DOHH2 (cell line): ENCODE measurements at regions not wholly inside any gene's neighbourhood (a gene's known extent, or its start where the extent isn't known, plus 50 kb on each side); places are given as distances from the start of the nearest gene placed in this dataset.

Source experiments
- H3F3A ChIP-seq: fragments of 200-600 bp; sonication (generic), shearing (Covaris generic); 2 replicates; pipeline ENCODE4 v1.6.0; 2016; ENCODE audit warnings: antibody characterized with exemption, mild to moderate bottlenecking; ENCODE audit not compliant: control insufficient read depth, insufficient read depth
- H3K27ac ChIP-seq: fragments of 200-600 bp; sonication (generic); 2 replicates; pipeline ENCODE4 v1.5.1; 2014; ENCODE audit warnings: low read depth, mild to moderate bottlenecking, low read length, moderate library complexity
- H3K27me3 ChIP-seq: fragments of 200-600 bp; sonication (generic); 2 replicates; pipeline ENCODE4 v1.6.1; 2014; ENCODE audit warnings: mild to moderate bottlenecking, low read length, mixed read lengths; ENCODE audit not compliant: control insufficient read depth
- H3K36me3 ChIP-seq: fragments of 200-600 bp; sonication (generic); 2 replicates; pipeline ENCODE4 v1.6.1; 2014; ENCODE audit warnings: mild to moderate bottlenecking, low read length, moderate library complexity, mixed read lengths; ENCODE audit not compliant: control insufficient read depth
- H3K4me1 ChIP-seq: fragments of 200-600 bp; sonication (generic); 2 replicates; pipeline ENCODE4 v1.6.1; 2014; ENCODE audit warnings: mild to moderate bottlenecking, low read length, mixed read lengths; ENCODE audit not compliant: control insufficient read depth
- H3K4me2 ChIP-seq: fragments of 200-600 bp; sonication (generic); 2 replicates; pipeline ENCODE4 v1.6.0; 2014; ENCODE audit warnings: mild to moderate bottlenecking, low read length, moderate library complexity
- H3K4me3 ChIP-seq: fragments of 200-600 bp; sonication (generic); 2 replicates; pipeline ENCODE4 v1.5.1; 2014; ENCODE audit warnings: mild to moderate bottlenecking, low read length, mixed read lengths
- H3K79me2 ChIP-seq: fragments of 200-600 bp; sonication (generic); 2 replicates; pipeline ENCODE4 v1.6.1; 2014; ENCODE audit warnings: mild to moderate bottlenecking, low read length, mixed read lengths; ENCODE audit not compliant: control insufficient read depth
- H3K9me2 ChIP-seq: fragments of 200-600 bp; sonication (generic); replicated peaks from 2 replicates; pipeline ENCODE4 v1.6.1; 2014; ENCODE audit warnings: mild to moderate bottlenecking, low read length, mixed read lengths; ENCODE audit not compliant: control insufficient read depth
- H3K9me3 ChIP-seq: fragments of 200-600 bp; sonication (generic); 2 replicates; pipeline ENCODE4 v1.6.1; 2014; ENCODE audit warnings: antibody characterized with exemption, low read length, mixed read lengths; ENCODE audit not compliant: control insufficient read depth, insufficient read depth
- H4K20me1 ChIP-seq: fragments of 200-600 bp; sonication (generic); 2 replicates; pipeline ENCODE4 v1.6.0; 2014; ENCODE audit warnings: low read depth, mild to moderate bottlenecking, antibody characterized with exemption, low read length, moderate library complexity; ENCODE audit not compliant: control insufficient read depth, insufficient read depth
- CTCF ChIP-seq: fragments of 200-600 bp; sonication (generic); IDR thresholded peaks from one replicate; pipeline ENCODE4 v1.5.1; 2014; ENCODE audit warnings: antibody characterized with exemption, mild to moderate bottlenecking, low read depth, low read length; ENCODE audit not compliant: poor library complexity, severe bottlenecking
- EZH2phosphoT487 ChIP-seq: fragments of 200-600 bp; sonication (generic); IDR thresholded peaks from 2 replicates; pipeline ENCODE4 v1.6.1; 2017; ENCODE audit warnings: borderline replicate concordance, mild to moderate bottlenecking, antibody characterized with exemption, low read length, moderate library complexity, mixed read lengths

- H3K4me2 ChIP-seq, result no peak overlapping the region
- H3K9me3 ChIP-seq, result no peaks in the 10 kb centered on the region
- H3K27me3 ChIP-seq, result no peaks in the 10 kb centered on the region; the same call in none of the 2 replicates
- H4K20me1 ChIP-seq, result no peaks in the 10 kb centered on the region
- no peaks in the 10 kb centered on the region for H3K4me1 ChIP-seq
- H3F3A ChIP-seq, result no peaks in the 10 kb centered on the region
- no peaks in the 10 kb centered on the region for H3K79me2 ChIP-seq
- H3K27ac ChIP-seq, result no peak overlapping the region
- TF ChIP-seq CTCF (no peak), EZH2phosphoT487 (no peak)
- no peaks in the 10 kb centered on the region for H3K9me2 ChIP-seq
- no peaks in the 10 kb centered on the region for H3K36me3 ChIP-seq
- H3K4me3 ChIP-seq, result no peak overlapping the region
Observed at GRCh38 chr10:111303887-111304286, 227.1 kb downstream of the ADRA2A start.

- no peak overlapping the region for H3K4me2 ChIP-seq
- H4K20me1 ChIP-seq, result no peaks in the 10 kb centered on the region
- no peaks in the 10 kb centered on the region for H3K36me3 ChIP-seq
- no peak overlapping the region for H3K27ac ChIP-seq
- no peaks in the 10 kb centered on the region for H3K4me1 ChIP-seq
- no peak for TF ChIP-seq CTCF
- no peak for TF ChIP-seq EZH2phosphoT487
- H3F3A ChIP-seq, result no peaks in the 10 kb centered on the region
- no peaks in the 10 kb centered on the region for H3K9me3 ChIP-seq
- peaks cover 5% of the 10 kb centered on the region; the same call in 1 of the 2 replicates for H3K27me3 ChIP-seq
- no peaks in the 10 kb centered on the region for H3K9me2 ChIP-seq
- H3K79me2 ChIP-seq, result no peaks in the 10 kb centered on the region
- no peak overlapping the region for H3K4me3 ChIP-seq
Observed at GRCh38 chr10:111316722-111317212, 239.9 kb downstream of the ADRA2A start.

DNA sequence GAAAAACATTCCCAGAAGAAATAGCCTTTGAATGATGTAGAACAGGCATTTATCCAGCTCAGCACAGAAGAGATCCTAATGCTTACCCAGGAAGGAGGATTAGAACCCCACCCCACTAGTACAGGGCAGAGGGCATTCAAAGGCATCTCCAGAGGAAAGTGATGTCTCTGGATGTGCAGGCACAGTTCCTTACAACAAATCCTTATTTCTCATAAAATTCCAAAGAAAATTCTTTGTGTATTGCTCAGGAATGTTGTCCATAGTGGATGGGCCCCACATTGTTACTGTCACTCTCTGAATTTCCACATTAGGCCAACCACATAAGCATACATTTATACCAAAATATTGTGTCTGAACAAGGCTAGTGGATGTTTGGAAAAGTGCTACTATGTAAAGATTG lies 243.0 kb downstream of the ADRA2A start:
- Histone ChIP-seq H3K4me3 (no peak overlapping the region), H4K20me1 (no peaks in the 10 kb centered on the region), H3F3A (no peaks in the 10 kb centered on the region), H3K27me3 (peaks cover 6% of the 10 kb centered on the region; the same call in 1 of the 2 replicates), H3K27ac (no peak overlapping the region), H3K9me3 (no peaks in the 10 kb centered on the region), H3K4me2 (no peak overlapping the region), H3K9me2 (no peaks in the 10 kb centered on the region), H3K4me1 (no peaks in the 10 kb centered on the region), H3K79me2 (no peaks in the 10 kb centered on the region), H3K36me3 (no peaks in the 10 kb centered on the region)
- TF ChIP-seq CTCF (no peak), EZH2phosphoT487 (no peak)
